Nucleus accumbens (tissue), 56 donors: ENCODE measurements at regions not wholly inside any gene's neighbourhood (a gene's known extent, or its start where the extent isn't known, plus 50 kb on each side); places are given as distances from the start of the nearest gene placed in this dataset.
"Not testable (repeated sequence)": the region's sequence is repeated elsewhere in the genome, so short reads cannot be mapped to it uniquely, and the experiment has no call there.

Source experiments
- DNase-seq, 56 donors: peaks; one replicate each; lab custom pipeline; 2025; lab: John Stamatoyannopoulos, UW

GRCh38 chr22:22817468-22818201 is 70.0 kb upstream of the IGLL5 start:
- no peak for DNase-seq

GRCh38 chr22:22818202-22818538 is 69.4 kb upstream of the IGLL5 start:
- DNase-seq, result no peak

- DNase-seq, result no peak
Measured at GRCh38 chr22:22818861-22819855, 68.5 kb upstream of the IGLL5 start.

GRCh38 chr22:22820076-22820475 is 67.5 kb upstream of the IGLL5 start:
- no peak for DNase-seq

- no peak for DNase-seq
Measured at GRCh38 chr22:22820626-22821025, 67.0 kb upstream of the IGLL5 start.

- no peak for DNase-seq
Measured at GRCh38 chr22:22821340-22821739, 66.3 kb upstream of the IGLL5 start.

GRCh38 chr22:22822106-22822505 is 65.5 kb upstream of the IGLL5 start:
- no peak for DNase-seq

GRCh38 chr22:22822553-22822952 is 65.1 kb upstream of the IGLL5 start:
- DNase-seq, result not testable (repeated sequence)

- DNase-seq, result no peak
Measured at GRCh38 chr22:22823131-22823810, 64.3 kb upstream of the IGLL5 start.

- no peak for DNase-seq
Measured at GRCh38 chr22:22824340-22825212, 63.0 kb upstream of the IGLL5 start.

GRCh38 chr22:22825213-22825593 is 62.4 kb upstream of the IGLL5 start:
- no peak for DNase-seq

GRCh38 chr22:22827187-22827939 is 60.3 kb upstream of the IGLL5 start:
- DNase-seq, result no peak

- no peak for DNase-seq
Measured at GRCh38 chr22:22830193-22830592, 57.4 kb upstream of the IGLL5 start.

- no peak for DNase-seq
Measured at GRCh38 chr22:22830957-22831688, 56.5 kb upstream of the IGLL5 start.

GRCh38 chr22:22833059-22833458 is 54.6 kb upstream of the IGLL5 start:
- no peak for DNase-seq

- DNase-seq, result no peak
Measured at GRCh38 chr22:22833488-22833887, 54.1 kb upstream of the IGLL5 start.

- DNase-seq, result no peak
Measured at GRCh38 chr22:22834204-22834603, 53.4 kb upstream of the IGLL5 start.

- DNase-seq, result no peak
Measured at GRCh38 chr22:22834783-22835182, 52.8 kb upstream of the IGLL5 start.

GRCh38 chr22:22835242-22835641 is 52.4 kb upstream of the IGLL5 start:
- no peak for DNase-seq
